ENCODE measurements at regions not wholly inside any gene's neighbourhood (a gene's known extent, or its start where the extent isn't known, plus 50 kb on each side); places are given as distances from the start of the nearest gene placed in this dataset.

GRCh38 chr12:83641789-83642188 is 955.1 kb downstream of the TMTC2 start:
- TF ChIP-seq ZNF449 (tag by site-specific recombination; IDR thresholded peaks at IDR 0.05) (no peak), ZNF639 (tag by site-specific recombination; IDR thresholded peaks at IDR 0.05) (no peak), PRDM4 (tag by site-specific recombination; IDR thresholded peaks at IDR 0.05) (no peak), CTCF (tag by site-specific recombination; IDR thresholded peaks at IDR 0.05) (no peak), ZNF302 (tag by site-specific recombination; IDR thresholded peaks at IDR 0.05; ENCODE audit: low read depth) (no peak), MZF1 (tag by site-specific recombination; IDR thresholded peaks at IDR 0.05; ENCODE audit: borderline replicate concordance) (no peak), ZNF248 (tag by site-specific recombination; IDR thresholded peaks at IDR 0.05) (no peak), ZEB2 (tag by site-specific recombination; IDR thresholded peaks at IDR 0.05) (no peak), ZSCAN5A (tag by site-specific recombination; IDR thresholded peaks at IDR 0.05) (no peak), ZNF544 (tag by site-specific recombination; IDR thresholded peaks at IDR 0.05) (no peak), TRIM28 (IDR thresholded peaks at IDR 0.05; ENCODE audit: borderline replicate concordance, low read length) (no peak), SETDB1 (IDR thresholded peaks at IDR 0.05; ENCODE audit: insufficient read length, low read length) (no peak)
